HL-60 (cell line): ENCODE measurements at regions not wholly inside any gene's neighbourhood (a gene's known extent, or its start where the extent isn't known, plus 50 kb on each side); places are given as distances from the start of the nearest gene placed in this dataset.

Source experiments
- DNase-seq, 2 experiments: peaks; one replicate each; pipeline ENCODE4 v3.0.0-alpha.2; 2010 to 2020; ENCODE audit warnings: low read depth in 1 of 2, low spot score in 1 of 2
- H3K27ac ChIP-seq: fragments of 250-450 bp; sonication (Bioruptor Pico); replicated peaks from 2 replicates; pipeline ENCODE4 v1.5.1; 2020; ENCODE audit warnings: mild to moderate bottlenecking, moderate library complexity
- H3K27me3 ChIP-seq: fragments of 250-450 bp; sonication (Bioruptor Pico); 2 replicates; pipeline ENCODE4 v1.5.1; 2021; ENCODE audit warnings: mild to moderate bottlenecking, moderate library complexity; ENCODE audit not compliant: insufficient read depth, poor library complexity, severe bottlenecking
- H3K4me3 ChIP-seq: replicated peaks from 2 replicates; pipeline ENCODE4 v1.5.1; 2011; ENCODE audit warnings: mild to moderate bottlenecking, control low read depth, low read length; ENCODE audit not compliant: insufficient read depth
- GABPA ChIP-seq: IDR thresholded peaks from 2 replicates; pipeline ENCODE4 v1.6.1; 2012; ENCODE audit warnings: low read depth
- POLR2AphosphoS5 ChIP-seq: IDR thresholded peaks from 2 replicates; pipeline ENCODE4 v1.6.1; 2012; ENCODE audit warnings: low read depth
- REST ChIP-seq: IDR thresholded peaks from 2 replicates; pipeline ENCODE4 v1.6.1; 2012; ENCODE audit warnings: low read depth; ENCODE audit not compliant: insufficient replicate concordance
- SPI1 ChIP-seq: IDR thresholded peaks from 2 replicates; pipeline ENCODE4 v1.6.1; 2012; ENCODE audit warnings: low read depth, mild to moderate bottlenecking, borderline replicate concordance
- TF ChIP-seq, protein P1 (sequence below): IDR thresholded peaks from one replicate; pipeline ENCODE4 v1.5.1; 2011; ENCODE audit warnings: low read length, control low read depth, inconsistent platforms; ENCODE audit not compliant: insufficient read depth

DNA sequence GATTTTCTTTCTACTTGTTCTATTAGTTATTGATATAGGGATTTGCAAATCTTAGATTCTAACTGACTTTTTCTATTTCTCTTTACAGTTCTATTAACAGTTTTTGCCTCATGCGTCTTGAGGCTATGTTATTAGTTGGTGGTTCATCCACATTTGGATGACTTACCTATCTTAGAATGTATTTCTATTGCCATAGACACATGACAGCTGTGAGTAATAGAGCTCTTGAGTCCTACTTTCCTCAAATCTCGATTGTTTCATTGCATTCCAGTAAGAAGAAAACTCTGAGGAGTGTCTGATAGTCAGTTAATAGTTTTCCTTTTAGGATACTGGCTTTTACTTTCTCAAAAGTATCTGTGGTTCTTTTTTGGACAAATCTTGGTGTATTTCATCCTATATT, 241.4 kb upstream of the ZNF32 start:
- no peak overlapping the region for H3K27ac ChIP-seq
- DNase-seq, result no peak
- no peak overlapping the region for H3K4me3 ChIP-seq
- H3K27me3 ChIP-seq, result peaks cover 4% of the 10 kb centered on the region
- TF ChIP-seq SPI1 (no peak), REST (no peak), POLR2AphosphoS5 (no peak), GABPA (no peak)
- TF ChIP-seq, protein P1, sequence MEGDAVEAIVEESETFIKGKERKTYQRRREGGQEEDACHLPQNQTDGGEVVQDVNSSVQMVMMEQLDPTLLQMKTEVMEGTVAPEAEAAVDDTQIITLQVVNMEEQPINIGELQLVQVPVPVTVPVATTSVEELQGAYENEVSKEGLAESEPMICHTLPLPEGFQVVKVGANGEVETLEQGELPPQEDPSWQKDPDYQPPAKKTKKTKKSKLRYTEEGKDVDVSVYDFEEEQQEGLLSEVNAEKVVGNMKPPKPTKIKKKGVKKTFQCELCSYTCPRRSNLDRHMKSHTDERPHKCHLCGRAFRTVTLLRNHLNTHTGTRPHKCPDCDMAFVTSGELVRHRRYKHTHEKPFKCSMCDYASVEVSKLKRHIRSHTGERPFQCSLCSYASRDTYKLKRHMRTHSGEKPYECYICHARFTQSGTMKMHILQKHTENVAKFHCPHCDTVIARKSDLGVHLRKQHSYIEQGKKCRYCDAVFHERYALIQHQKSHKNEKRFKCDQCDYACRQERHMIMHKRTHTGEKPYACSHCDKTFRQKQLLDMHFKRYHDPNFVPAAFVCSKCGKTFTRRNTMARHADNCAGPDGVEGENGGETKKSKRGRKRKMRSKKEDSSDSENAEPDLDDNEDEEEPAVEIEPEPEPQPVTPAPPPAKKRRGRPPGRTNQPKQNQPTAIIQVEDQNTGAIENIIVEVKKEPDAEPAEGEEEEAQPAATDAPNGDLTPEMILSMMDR, result no peak

DNA sequence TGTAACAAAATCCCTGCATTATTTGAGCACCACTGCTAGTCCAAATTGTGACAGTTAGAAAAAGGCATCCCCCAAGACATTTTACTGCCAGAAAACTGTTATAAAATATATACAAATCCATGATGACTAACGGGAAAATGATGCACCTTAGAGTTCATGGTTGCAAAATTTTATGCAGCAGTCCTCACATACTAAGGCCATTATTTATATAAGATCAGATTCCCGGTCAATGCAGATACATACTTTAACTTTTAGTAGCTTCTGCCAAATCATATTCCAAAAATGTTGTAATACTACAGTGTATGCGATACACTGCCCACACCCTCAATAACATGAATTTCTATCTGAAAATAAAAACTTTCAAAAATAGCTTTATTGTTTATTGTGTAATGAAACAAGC, 239.9 kb upstream of the ZNF32 start:
- no peak overlapping the region for H3K27ac ChIP-seq
- H3K4me3 ChIP-seq, result no peak overlapping the region
- TF ChIP-seq SPI1 (no peak), REST (no peak), POLR2AphosphoS5 (no peak), GABPA (no peak)
- TF ChIP-seq, protein P1, result no peak
- peaks cover 4% of the 10 kb centered on the region for H3K27me3 ChIP-seq
- no peak for DNase-seq

DNA sequence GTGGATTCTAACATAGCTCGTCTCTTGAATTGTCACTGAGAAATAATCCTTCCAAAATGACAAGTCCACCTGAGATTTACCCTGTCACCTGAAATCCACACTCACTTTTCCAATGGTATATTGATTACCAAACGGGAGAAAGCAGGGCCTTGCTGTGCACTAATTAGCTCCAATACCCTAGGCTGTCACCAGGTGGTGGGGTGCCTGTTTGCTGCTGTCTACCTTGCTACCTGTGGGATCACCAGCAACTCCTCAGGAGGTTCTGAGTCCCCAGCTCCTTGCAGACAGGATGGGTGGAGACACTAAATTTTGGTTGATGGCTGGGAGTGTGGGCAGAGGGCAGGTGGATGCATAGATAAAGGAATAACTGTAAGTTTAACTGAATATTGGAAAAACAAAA, 237.2 kb upstream of the ZNF32 start:
- Histone ChIP-seq H3K4me3 (no peak overlapping the region), H3K27ac (no peak overlapping the region), H3K27me3 (peaks cover 2% of the 10 kb centered on the region)
- no peak for DNase-seq
- no peak for TF ChIP-seq GABPA
- TF ChIP-seq, protein P1, result no peak
- TF ChIP-seq SPI1, result no peak
- TF ChIP-seq POLR2AphosphoS5, result no peak
- no peak for TF ChIP-seq REST
